HepG2 (cell line): ENCODE measurements at regions not wholly inside any gene's neighbourhood (a gene's known extent, or its start where the extent isn't known, plus 50 kb on each side); places are given as distances from the start of the nearest gene placed in this dataset.

Source experiments
- ATAC-seq: fragments of 200-7000 bp; cut with Tn5 transposase; 3 replicates; pipeline ENCODE4 v1.9.1; 2020; ENCODE audit warnings: mild to moderate bottlenecking, moderate library complexity
- BruUV-seq: library from RNA; stranded (reverse); fragments of 400-500 nt; replicated peaks from 2 replicates; lab custom pipeline; 2021; lab: Mats Ljungman, UMichigan
- CTCF ChIA-PET: fragments of 300-600 bp; formaldehyde crosslinking; extraction: SDS; loops from one replicate; lab custom pipeline; 2021; ENCODE audit warnings: low total read pairs, inconsistent platforms, low intra/inter-chr PET ratio; lab: Yijun Ruan, JAX
- POLR2A ChIA-PET: fragments of 350-600 bp; sonication (Branson Sonifier 250); formaldehyde crosslinking; loops from one replicate; lab custom pipeline; 2020; ENCODE audit warnings: antibody characterized with exemption, inconsistent platforms; lab: Yijun Ruan, JAX
- DNase-seq: peaks from one replicate; pipeline ENCODE4 v3.0.0-alpha.2; 2015; ENCODE audit warnings: low spot score
- FAIRE-seq: peaks from 3 replicates; lab custom pipeline; 2011; peaks lifted over from hg19 to GRCh38; lab: Jason Lieb, UNC
- H2AFZ ChIP-seq: one replicate; pipeline ENCODE4 v1.6.1; 2011; ENCODE audit warnings: low read length, inconsistent platforms
- H3K27ac ChIP-seq: fragments of 300-600 bp; 3 replicates; pipeline ENCODE4 v1.8.0; 2011; ENCODE audit warnings: mixed run types, mild to moderate bottlenecking, mixed read lengths, low read length, inconsistent platforms; ENCODE audit not compliant: insufficient read depth; ENCODE audit errors: extremely low read length
- H3K27me3 ChIP-seq, 2 experiments: fragments of 200-600 bp in 1 of 2; 2 replicates in 1 of 2; 3 replicates in 1 of 2; pipeline versions ENCODE4 v1.6.0 to v1.8.0; 2011; ENCODE audit warnings: low read length in 2 of 2, mild to moderate bottlenecking in 2 of 2, moderate library complexity in 2 of 2, inconsistent platforms in 1 of 2; ENCODE audit not compliant: insufficient read depth in 2 of 2, control insufficient read depth in 1 of 2
- H3K36me3 ChIP-seq, 2 experiments: fragments of 200-600 bp in 1 of 2; replicated peaks in 1 of 2; 2 replicates in 1 of 2; 3 replicates in 1 of 2; pipeline versions ENCODE4 v1.5.1 to v1.8.0; 2011; ENCODE audit warnings: low read length in 2 of 2, inconsistent platforms in 1 of 2; ENCODE audit not compliant: insufficient read depth in 2 of 2, control insufficient read depth in 1 of 2
- H3K4me1 ChIP-seq: 2 replicates; pipeline ENCODE4 v1.5.1; 2012; ENCODE audit warnings: low read length, inconsistent platforms; ENCODE audit not compliant: insufficient read depth
- H3K4me2 ChIP-seq: 2 replicates; pipeline ENCODE4 v1.6.0; 2011; ENCODE audit warnings: low read depth, low read length, inconsistent platforms
- H3K4me3 ChIP-seq, 3 experiments: fragments of 200-600 bp in 1 of 3; sonication (generic), shearing (Covaris generic) in 1 of 3; replicated peaks in 1 of 3; 2 replicates each; pipeline ENCODE4 v1.5.1; 2011 to 2016; ENCODE audit warnings: low read length in 3 of 3, inconsistent platforms in 2 of 3, low read depth in 2 of 3, mild to moderate bottlenecking in 2 of 3, control low read depth in 1 of 3, mixed read lengths in 1 of 3; ENCODE audit not compliant: insufficient read depth in 1 of 3
- H3K79me2 ChIP-seq: one replicate; pipeline ENCODE4 v1.6.1; 2011; ENCODE audit warnings: low read length, inconsistent platforms; ENCODE audit not compliant: insufficient read depth
- H3K9ac ChIP-seq: 2 replicates; pipeline ENCODE4 v1.6.0; 2011; ENCODE audit warnings: mild to moderate bottlenecking, low read depth, low read length, inconsistent platforms; ENCODE audit not compliant: insufficient read depth
- H3K9me3 ChIP-seq: 2 replicates; pipeline ENCODE4 v1.5.1; 2012; ENCODE audit warnings: mild to moderate bottlenecking, low read length
- H4K20me1 ChIP-seq: 2 replicates; pipeline ENCODE4 v1.6.0; 2011; ENCODE audit warnings: inconsistent platforms, mild to moderate bottlenecking, low read length, moderate library complexity; ENCODE audit not compliant: insufficient read depth
- CEBPB ChIP-seq: IDR thresholded peaks from 2 replicates; pipeline ENCODE4 v1.6.1; 2011; ENCODE audit warnings: low read depth, low read length, improper control_type of control experiment, borderline replicate concordance
- ESRRA ChIP-seq: sonication (generic); formaldehyde crosslinking; IDR thresholded peaks from 2 replicates; pipeline ENCODE4 v1.5.1; 2020; ENCODE audit warnings: mild to moderate bottlenecking, low read depth, missing genetic modification reagents
- HMGA1 ChIP-seq: sonication (generic); formaldehyde crosslinking; conservative IDR thresholded peaks from 2 replicates; pipeline ENCODE4 v1.4.0; 2020; ENCODE audit warnings: missing genetic modification reagents
- JARID2 ChIP-seq: sonication (generic); formaldehyde crosslinking; IDR thresholded peaks from 2 replicates; pipeline ENCODE4 v1.8.1; 2023; ENCODE audit warnings: missing genetic modification reagents, inconsistent platforms; ENCODE audit not compliant: insufficient replicate concordance
- KDM4B ChIP-seq: sonication (generic); formaldehyde crosslinking; IDR thresholded peaks from 2 replicates; pipeline ENCODE4 v1.4.0; 2020; ENCODE audit warnings: missing genetic modification reagents
- KDM5B ChIP-seq: sonication (generic); formaldehyde crosslinking; IDR thresholded peaks from 2 replicates; pipeline ENCODE4 v1.4.0; 2020; ENCODE audit warnings: missing genetic modification reagents, mild to moderate bottlenecking, borderline replicate concordance
- MAFK ChIP-seq, 2 experiments: IDR thresholded peaks in 1 of 2; conservative IDR thresholded peaks in 1 of 2; 2 replicates each; pipeline ENCODE4 v1.6.1; 2011; ENCODE audit warnings: improper control_type of control experiment in 2 of 2, low read length in 2 of 2
- MYNN ChIP-seq: sonication (generic); formaldehyde crosslinking; IDR thresholded peaks from 2 replicates; pipeline ENCODE4 v1.4.0; 2020; ENCODE audit warnings: mild to moderate bottlenecking, low read depth, missing genetic modification reagents
- PITX1 ChIP-seq: sonication (generic); formaldehyde crosslinking; IDR thresholded peaks from 2 replicates; pipeline ENCODE4 v1.5.1; 2020; ENCODE audit warnings: mild to moderate bottlenecking, missing genetic modification reagents
- POLR2AphosphoS2 ChIP-seq: IDR thresholded peaks from 2 replicates; pipeline ENCODE4 v1.6.1; 2011; ENCODE audit warnings: low read depth, low read length, improper control_type of control experiment
- SMYD3 ChIP-seq: sonication (generic); formaldehyde crosslinking; IDR thresholded peaks from 2 replicates; pipeline ENCODE4 v1.8.1; 2023; ENCODE audit warnings: mild to moderate bottlenecking, missing genetic modification reagents
- SRY ChIP-seq: sonication (generic); formaldehyde crosslinking; IDR thresholded peaks from 2 replicates; pipeline ENCODE4 v1.8.0; 2022; ENCODE audit warnings: mild to moderate bottlenecking, missing genetic modification reagents
- ZNF44 ChIP-seq: sonication (generic); formaldehyde crosslinking; IDR thresholded peaks from 2 replicates; pipeline ENCODE4 v1.5.1; 2020; ENCODE audit warnings: mild to moderate bottlenecking, missing genetic modification reagents
- ZNF589 ChIP-seq: sonication (generic); formaldehyde crosslinking; conservative IDR thresholded peaks from 2 replicates; pipeline ENCODE4 v1.8.0; 2022; ENCODE audit warnings: mild to moderate bottlenecking, moderate library complexity, missing genetic modification reagents
- ZNF724P ChIP-seq: sonication (generic); formaldehyde crosslinking; IDR thresholded peaks from 2 replicates; pipeline ENCODE4 v1.8.0; 2022; ENCODE audit warnings: missing genetic modification reagents, borderline replicate concordance
- ZNF766 ChIP-seq: sonication (generic); formaldehyde crosslinking; IDR thresholded peaks from 2 replicates; pipeline ENCODE4 v1.5.0; 2020; ENCODE audit warnings: missing genetic modification reagents, borderline replicate concordance
- ZSCAN20 ChIP-seq: sonication (generic); formaldehyde crosslinking; IDR thresholded peaks from 2 replicates; pipeline ENCODE4 v1.4.0; 2020; ENCODE audit warnings: missing genetic modification reagents, mild to moderate bottlenecking, borderline replicate concordance
- WGBS: methylation state at CpG from one replicate; pipeline ENCODE4 v1.1.6; 2017; ENCODE audit warnings: low lambda C conversion rate; 5-methylcytosine and 5-hydroxymethylcytosine counted together
- in situ Hi-C: cut with HindIII; loops from 2 replicates; pipeline ENCODE4 v1.10.0; 2017; ENCODE audit warnings: low pct_unique_long_range_greater_than_20kb; ENCODE audit not compliant: extremely low pct_ligation_motif_present
- intact Hi-C: fragments of 100-400 bp; cut with micrococcal nuclease; formaldehyde crosslinking; loops from one replicate; pipeline ENCODE4 v1.10.0; 2022; ENCODE audit not compliant: unreplicated experiment
- TF ChIP-seq, protein P1 (sequence below): IDR thresholded peaks from 2 replicates; pipeline ENCODE4 v1.6.1; 2016; ENCODE audit warnings: missing compliant biosample characterization, missing genetic modification reagents, borderline replicate concordance

- H3K79me2 ChIP-seq, result no peaks in the 10 kb centered on the region
- ChIA-PET POLR2A (no interaction called here), CTCF (no interaction called here)
- intact Hi-C loops, result no loop called here
- peaks cover 1 to 4% of the 10 kb centered on the region in 2 experiments; a peak in 3 of 5 replicates for H3K27me3 ChIP-seq
- DNase-seq (no peak), ATAC-seq (no peak), FAIRE-seq (no peak)
- BruUV-seq, result no TSS peak
- in situ Hi-C loops, result no loop called here
- no peak overlapping the region for H3K27ac ChIP-seq
- no peak overlapping the region for H3K4me3 ChIP-seq
- no peaks in the 10 kb centered on the region for H4K20me1 ChIP-seq
- no peak overlapping the region for H3K4me2 ChIP-seq
- 1% methylated on average over 3 of the region's 3 CpGs for WGBS
- TF ChIP-seq ZNF589 (CRISPR knock-in tag) (no peak), ZSCAN20 (CRISPR knock-in tag) (no peak), POLR2AphosphoS2 (no peak), JARID2 (CRISPR knock-in tag) (no peak), SRY (CRISPR knock-in tag) (no peak)
- TF ChIP-seq, protein P1, sequence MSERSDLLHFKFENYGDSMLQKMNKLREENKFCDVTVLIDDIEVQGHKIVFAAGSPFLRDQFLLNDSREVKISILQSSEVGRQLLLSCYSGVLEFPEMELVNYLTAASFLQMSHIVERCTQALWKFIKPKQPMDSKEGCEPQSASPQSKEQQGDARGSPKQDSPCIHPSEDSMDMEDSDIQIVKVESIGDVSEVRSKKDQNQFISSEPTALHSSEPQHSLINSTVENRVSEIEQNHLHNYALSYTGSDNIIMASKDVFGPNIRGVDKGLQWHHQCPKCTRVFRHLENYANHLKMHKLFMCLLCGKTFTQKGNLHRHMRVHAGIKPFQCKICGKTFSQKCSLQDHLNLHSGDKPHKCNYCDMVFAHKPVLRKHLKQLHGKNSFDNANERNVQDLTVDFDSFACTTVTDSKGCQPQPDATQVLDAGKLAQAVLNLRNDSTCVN, result no peak
- no peak overlapping the region for H3K9ac ChIP-seq
- no peaks in the 10 kb centered on the region for H3K4me1 ChIP-seq
- H3K36me3 ChIP-seq, result no peaks in the 10 kb centered on the region
- H2AFZ ChIP-seq, result no peak overlapping the region
- H3K9me3 ChIP-seq, result no peaks in the 10 kb centered on the region
These were observed 69.7 kb downstream of the NPS start for GRCh38 chr10:127618797-127619196.

GRCh38 chr10:127619546-127620325 is 70.6 kb downstream of the NPS start:
- FAIRE-seq (no peak), DNase-seq (no peak), ATAC-seq (no peak)
- Histone ChIP-seq H3K9me3 (no peaks in the 10 kb centered on the region), H3K27me3 (peaks cover under 1 to 2% of the 10 kb centered on the region in 2 experiments; a peak in 3 of 5 replicates), H3K27ac (no peak overlapping the region), H4K20me1 (no peaks in the 10 kb centered on the region), H3K4me1 (no peaks in the 10 kb centered on the region), H3K4me2 (no peak overlapping the region), H2AFZ (no peak overlapping the region), H3K9ac (no peak overlapping the region), H3K4me3 (no peak overlapping the region), H3K79me2 (no peaks in the 10 kb centered on the region), H3K36me3 (no peaks in the 10 kb centered on the region)
- in situ Hi-C loops, result no loop called here
- WGBS, result 3% methylated on average over 4 of the region's 5 CpGs
- intact Hi-C loops, result no loop called here
- BruUV-seq, result no TSS peak
- TF ChIP-seq HMGA1 (CRISPR knock-in tag), result no peak
- no peak for TF ChIP-seq MAFK (conservative IDR thresholded peaks at IDR 0.05 in 1 of 2, IDR thresholded peaks at IDR 0.05 in 1 of 2; ENCODE audit: low read length in 2 of 2)
- TF ChIP-seq MYNN (CRISPR knock-in tag), result no peak
- no peak for TF ChIP-seq ZNF44
- TF ChIP-seq ESRRA (CRISPR knock-in tag), result no peak
- TF ChIP-seq ZNF724P (CRISPR knock-in tag), result no peak
- no peak for TF ChIP-seq PITX1 (CRISPR knock-in tag)
- no peak for TF ChIP-seq ZNF766 (CRISPR knock-in tag)
- no peak for TF ChIP-seq KDM4B (CRISPR knock-in tag)
- TF ChIP-seq SMYD3 (CRISPR knock-in tag), result no peak
- no peak for TF ChIP-seq KDM5B (CRISPR knock-in tag)
- TF ChIP-seq CEBPB, result no peak
- ChIA-PET CTCF (no interaction called here), POLR2A (no interaction called here)
